IPS DF 4.7 (cell line): ENCODE measurements at regions not wholly inside any gene's neighbourhood (a gene's known extent, or its start where the extent isn't known, plus 50 kb on each side); places are given as distances from the start of the nearest gene placed in this dataset.

Source experiments
- DNase-seq: peaks from one replicate; pipeline ENCODE4 v3.0.0-alpha.2; 2013; ENCODE audit warnings: low spot score; ENCODE audit errors: extremely low read depth

GRCh38 chr5:4866817-4867216 lies 273.3 kb upstream of the ADAMTS16 start:
- no peak for DNase-seq

GRCh38 chr5:4868140-4868735 lies 271.9 kb upstream of the ADAMTS16 start:
- peak; percentile 49 for DNase-seq

- DNase-seq = no peak
Observed at GRCh38 chr5:4873652-4874051, 266.5 kb upstream of the ADAMTS16 start.

GRCh38 chr5:4874097-4874496 lies 266.0 kb upstream of the ADAMTS16 start:
- DNase-seq = no peak

GRCh38 chr5:4875942-4876341 lies 264.2 kb upstream of the ADAMTS16 start:
- no peak for DNase-seq

- DNase-seq = no peak
Observed at GRCh38 chr5:4876804-4877203, 263.3 kb upstream of the ADAMTS16 start.

GRCh38 chr5:4877579-4877978 lies 262.6 kb upstream of the ADAMTS16 start:
- no peak for DNase-seq

GRCh38 chr5:4879075-4879474 lies 261.1 kb upstream of the ADAMTS16 start:
- no peak for DNase-seq

- peak; percentile 62 for DNase-seq
Observed at GRCh38 chr5:4879693-4880303, 260.3 kb upstream of the ADAMTS16 start.

- no peak for DNase-seq
Observed at GRCh38 chr5:4880304-4880741, 259.8 kb upstream of the ADAMTS16 start.

- DNase-seq = no peak
Observed at GRCh38 chr5:4881366-4882002, 258.6 kb upstream of the ADAMTS16 start.

GRCh38 chr5:4882186-4882585 lies 257.9 kb upstream of the ADAMTS16 start:
- no peak for DNase-seq

- no peak for DNase-seq
Observed at GRCh38 chr5:4883360-4883759, 256.8 kb upstream of the ADAMTS16 start.

- no peak for DNase-seq
Observed at GRCh38 chr5:4893063-4893744, 246.9 kb upstream of the ADAMTS16 start.

GRCh38 chr5:4896328-4896727 lies 243.8 kb upstream of the ADAMTS16 start:
- DNase-seq = no peak

- no peak for DNase-seq
Observed at GRCh38 chr5:4901305-4901811, 238.8 kb upstream of the ADAMTS16 start.

GRCh38 chr5:4901924-4902323 lies 238.2 kb upstream of the ADAMTS16 start:
- no peak for DNase-seq

- DNase-seq = peak; percentile 7
Observed at GRCh38 chr5:4905674-4906520, 234.2 kb upstream of the ADAMTS16 start.

GRCh38 chr5:4906786-4907185 lies 233.3 kb upstream of the ADAMTS16 start:
- DNase-seq = no peak

GRCh38 chr5:4907571-4907970 lies 232.6 kb upstream of the ADAMTS16 start:
- DNase-seq = no peak

GRCh38 chr5:4909086-4909485 lies 231.0 kb upstream of the ADAMTS16 start:
- no peak for DNase-seq
